Naive thymus-derived CD4-positive, alpha-beta T cell (primary cell): ENCODE measurements at regions not wholly inside any gene's neighbourhood (a gene's known extent, or its start where the extent isn't known, plus 50 kb on each side); places are given as distances from the start of the nearest gene placed in this dataset.

ENCODE experiments used
- ATAC-seq: fragments of 150-1000 bp; cut with Tn5 transposase; 2 replicates; pipeline ENCODE4 v1.10.0; 2021; ENCODE audit warnings: mild to moderate bottlenecking, moderate library complexity
- CTCF ChIA-PET: fragments of 350-600 bp; sonication (Branson Sonifier 250); formaldehyde crosslinking; loops from one replicate; lab custom pipeline; 2021; ENCODE audit warnings: antibody characterized with exemption; lab: Charles Lee
- POLR2A ChIA-PET: fragments of 350-600 bp; sonication (Branson Sonifier 250); formaldehyde crosslinking; loops from one replicate; lab custom pipeline; 2021; ENCODE audit warnings: antibody characterized with exemption, inconsistent platforms; lab: Charles Lee
- DNase-seq, 9 donors: peaks; one replicate each; pipeline versions ENCODE4 v3.0.0 to v3.0.0-alpha.2; 2020 to 2022; ENCODE audit warnings: mixed read lengths in 1 of 9
- H3K27ac ChIP-seq: one replicate; pipeline ENCODE4 v1.7.0; 2013; ENCODE audit warnings: mild to moderate bottlenecking, low read depth, low read length, moderate library complexity
- H3K27me3 ChIP-seq, 2 donors: one replicate each; pipeline ENCODE4 v1.7.0; 2013; ENCODE audit warnings: low read length in 2 of 2, mild to moderate bottlenecking in 2 of 2, moderate library complexity in 2 of 2; ENCODE audit not compliant: control insufficient read depth in 2 of 2, insufficient read depth in 2 of 2
- H3K36me3 ChIP-seq, 3 experiments: 1 replicate in 2 of 3; 2 replicates in 1 of 3; pipeline ENCODE4 v1.7.0; 2013; ENCODE audit warnings: low read length in 3 of 3, mild to moderate bottlenecking in 3 of 3, moderate library complexity in 1 of 3; ENCODE audit not compliant: insufficient read depth in 3 of 3, control insufficient read depth in 2 of 3
- H3K4me1 ChIP-seq, 2 donors: one replicate each; pipeline ENCODE4 v1.7.0; 2013; ENCODE audit warnings: low read length in 2 of 2, mild to moderate bottlenecking in 2 of 2, moderate library complexity in 1 of 2; ENCODE audit not compliant: control insufficient read depth in 2 of 2, insufficient read depth in 2 of 2
- H3K4me3 ChIP-seq: 2 replicates; pipeline ENCODE4 v1.7.0; 2013; ENCODE audit warnings: mild to moderate bottlenecking, low read length
- H3K9me3 ChIP-seq, 3 experiments: 1 replicate in 2 of 3; 2 replicates in 1 of 3; pipeline ENCODE4 v1.7.0; 2013; ENCODE audit warnings: low read length in 3 of 3; ENCODE audit not compliant: control insufficient read depth in 2 of 3
- H3K27ac Mint-ChIP-seq, 9 donors: one replicate each; pipeline ENCODE4 v1.8.0; 2020 to 2022; ENCODE audit warnings: mixed read lengths in 9 of 9, mild to moderate bottlenecking in 8 of 9, moderate library complexity in 5 of 9, inconsistent platforms in 2 of 9
- H3K27me3 Mint-ChIP-seq, 5 donors: one replicate each; pipeline ENCODE4 v1.8.0; 2021 to 2022; ENCODE audit warnings: mixed read lengths in 5 of 5, mild to moderate bottlenecking in 1 of 5
- H3K36me3 Mint-ChIP-seq, 5 donors: one replicate each; pipeline ENCODE4 v1.8.0; 2020 to 2022; ENCODE audit warnings: mixed read lengths in 5 of 5, mild to moderate bottlenecking in 3 of 5, inconsistent platforms in 1 of 5
- H3K4me1 Mint-ChIP-seq, 7 donors: one replicate each; pipeline ENCODE4 v1.8.0; 2020 to 2022; ENCODE audit warnings: mixed read lengths in 7 of 7, mild to moderate bottlenecking in 3 of 7, inconsistent platforms in 1 of 7
- H3K4me3 Mint-ChIP-seq, 10 donors: one replicate each; pipeline ENCODE4 v1.8.0; 2020 to 2022; ENCODE audit warnings: mild to moderate bottlenecking in 10 of 10, mixed read lengths in 10 of 10, moderate library complexity in 6 of 10, inconsistent platforms in 2 of 10
- H3K9me3 Mint-ChIP-seq, 11 donors: one replicate each; pipeline ENCODE4 v1.8.0; 2020 to 2022; ENCODE audit warnings: mixed read lengths in 11 of 11, mild to moderate bottlenecking in 4 of 11, inconsistent platforms in 1 of 11, moderate library complexity in 1 of 11
- intact Hi-C, 2 donors: fragments of 100-400 bp; cut with micrococcal nuclease; formaldehyde crosslinking; loops; one replicate each; pipeline ENCODE4 v1.15.1; 2023

GRCh38 chr17:71664861-71665260 is 456.0 kb upstream of the SOX9 start:
- CTCF ChIA-PET: no interaction called here
- H3K4me1 Mint-ChIP-seq: no peaks in the 10 kb centered on the region

GRCh38 chr17:71666047-71666446 is 454.8 kb upstream of the SOX9 start:
- Mint-ChIP-seq H3K4me3 (no peak overlapping the region), H3K36me3 (no peaks in the 10 kb centered on the region), H3K27ac (no peak overlapping the region), H3K4me1 (no peaks in the 10 kb centered on the region), H3K27me3 (no peaks in the 10 kb centered on the region), H3K9me3 (peaks cover 2 to 14% (median 8%) of the 10 kb centered on the region in 11 donors)
- Histone ChIP-seq H3K27me3 (no peaks in the 10 kb centered on the region), H3K4me3 (no peak overlapping the region), H3K27ac (no peak overlapping the region), H3K9me3 (no peaks in the 10 kb centered on the region), H3K4me1 (no peaks in the 10 kb centered on the region), H3K36me3 (no peaks in the 10 kb centered on the region)
- DNase-seq: no peak
- CTCF ChIA-PET: interaction anchor here (0.6 kb wide), 1 partner anchor 185 kb away, joined by 3 read pairs; no protein-coding TSS in a partner anchor
- intact Hi-C loops: no loop called here
- no peak for ATAC-seq
- POLR2A ChIA-PET: no interaction called here

More at GRCh38 chr17:71664861-71665260, 456.0 kb upstream of the SOX9 start:
- no peaks in the 10 kb centered on the region for H3K9me3 ChIP-seq
- no peaks in the 10 kb centered on the region for H3K27me3 Mint-ChIP-seq
- no peaks in the 10 kb centered on the region for H3K36me3 Mint-ChIP-seq
- intact Hi-C loops: no loop called here
- no peak for ATAC-seq
- H3K27ac Mint-ChIP-seq: no peak overlapping the region
- no peak overlapping the region for H3K27ac ChIP-seq
- H3K27me3 ChIP-seq: no peaks in the 10 kb centered on the region
- H3K4me1 ChIP-seq: no peaks in the 10 kb centered on the region
- no peaks in the 10 kb centered on the region for H3K36me3 ChIP-seq
- DNase-seq: no peak
- no peak overlapping the region for H3K4me3 ChIP-seq
- H3K9me3 Mint-ChIP-seq: peaks cover 0 to 14% (median 6%) of the 10 kb centered on the region in 11 donors
- POLR2A ChIA-PET: no interaction called here
- H3K4me3 Mint-ChIP-seq: no peak overlapping the region

DNA sequence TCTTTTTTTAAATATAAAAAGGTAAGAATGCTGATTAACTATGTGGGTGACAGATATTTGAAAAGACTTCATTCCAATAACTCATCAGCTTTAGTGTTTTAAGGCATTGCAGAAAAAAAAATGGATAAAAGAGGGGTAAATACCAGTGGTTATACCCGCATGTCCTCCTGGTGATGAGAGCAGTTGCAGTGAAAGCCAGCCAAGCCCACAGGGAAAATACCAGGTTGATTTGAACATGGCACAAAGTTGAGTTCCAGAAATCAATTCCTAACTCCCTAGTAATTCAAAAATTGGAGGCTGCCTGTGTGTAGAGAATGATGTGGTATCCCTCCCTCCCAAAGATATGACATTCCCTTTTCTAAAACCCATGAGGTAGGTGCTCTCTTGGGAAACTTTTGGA is 453.2 kb upstream of the SOX9 start:
- H3K27me3 Mint-ChIP-seq: no peaks in the 10 kb centered on the region
- no peaks in the 10 kb centered on the region for H3K36me3 Mint-ChIP-seq
- Histone ChIP-seq H3K4me3 (no peak overlapping the region), H3K4me1 (no peaks in the 10 kb centered on the region), H3K27ac (no peak overlapping the region), H3K9me3 (no peaks in the 10 kb centered on the region), H3K27me3 (no peaks in the 10 kb centered on the region), H3K36me3 (no peaks in the 10 kb centered on the region)
- H3K4me1 Mint-ChIP-seq: no peaks in the 10 kb centered on the region
- DNase-seq (no peak), ATAC-seq (no peak)
- ChIA-PET CTCF (no interaction called here), POLR2A (no interaction called here)
- no peak overlapping the region for H3K4me3 Mint-ChIP-seq
- intact Hi-C loops: no loop called here
- no peak overlapping the region for H3K27ac Mint-ChIP-seq
- peaks cover 2 to 18% (median 9%) of the 10 kb centered on the region in 11 donors for H3K9me3 Mint-ChIP-seq

- H3K27ac Mint-ChIP-seq: no peak overlapping the region
- H3K36me3 ChIP-seq: no peaks in the 10 kb centered on the region
Observed at GRCh38 chr17:71668807-71669206, 452.0 kb upstream of the SOX9 start.

GRCh38 chr17:71677439-71677838 is 443.4 kb upstream of the SOX9 start:
- DNase-seq (no peak), ATAC-seq (no peak)
- Mint-ChIP-seq H3K36me3 (no peaks in the 10 kb centered on the region), H3K27me3 (no peaks in the 10 kb centered on the region), H3K27ac (no peak overlapping the region), H3K4me3 (no peak overlapping the region), H3K4me1 (no peaks in the 10 kb centered on the region), H3K9me3 (peaks cover 0 to 22% (median 7%) of the 10 kb centered on the region in 11 donors)
- Histone ChIP-seq H3K9me3 (peaks cover 0 to 4% (median 0%) of the 10 kb centered on the region in 3 experiments), H3K27me3 (no peaks in the 10 kb centered on the region), H3K36me3 (no peaks in the 10 kb centered on the region), H3K27ac (no peak overlapping the region), H3K4me1 (no peaks in the 10 kb centered on the region), H3K4me3 (no peak overlapping the region)
- CTCF ChIA-PET: no interaction called here
- POLR2A ChIA-PET: no interaction called here
- intact Hi-C loops: no loop called here

More at GRCh38 chr17:71668807-71669206, 452.0 kb upstream of the SOX9 start:
- Histone ChIP-seq H3K4me3 (no peak overlapping the region), H3K4me1 (no peaks in the 10 kb centered on the region), H3K9me3 (no peaks in the 10 kb centered on the region), H3K27me3 (no peaks in the 10 kb centered on the region), H3K27ac (no peak overlapping the region)
- Mint-ChIP-seq H3K4me3 (no peak overlapping the region), H3K9me3 (peaks cover 2 to 18% (median 8%) of the 10 kb centered on the region in 11 donors), H3K4me1 (no peaks in the 10 kb centered on the region), H3K27me3 (no peaks in the 10 kb centered on the region), H3K36me3 (no peaks in the 10 kb centered on the region)
- DNase-seq (no peak), ATAC-seq (no peak)
- ChIA-PET CTCF (no interaction called here), POLR2A (no interaction called here)
- intact Hi-C loops: no loop called here

- H3K27ac Mint-ChIP-seq: no peak overlapping the region
- POLR2A ChIA-PET: interaction anchor here (0.6 kb wide), 1 partner anchor 8 kb away, joined by 3 read pairs; no protein-coding TSS in a partner anchor
- H3K27me3 Mint-ChIP-seq: no peaks in the 10 kb centered on the region
Observed at GRCh38 chr17:71679832-71680231, 441.0 kb upstream of the SOX9 start.

GRCh38 chr17:71681427-71682173 is 439.2 kb upstream of the SOX9 start:
- ChIA-PET POLR2A (no interaction called here), CTCF (no interaction called here)
- no peaks in the 10 kb centered on the region for H3K36me3 Mint-ChIP-seq
- ATAC-seq (no peak), DNase-seq (no peak)
- Histone ChIP-seq H3K9me3 (no peaks in the 10 kb centered on the region), H3K36me3 (no peaks in the 10 kb centered on the region), H3K4me3 (no peak overlapping the region), H3K4me1 (no peaks in the 10 kb centered on the region), H3K27me3 (no peaks in the 10 kb centered on the region), H3K27ac (no peak overlapping the region)
- H3K27ac Mint-ChIP-seq: no peak overlapping the region
- no peak overlapping the region for H3K4me3 Mint-ChIP-seq
- H3K27me3 Mint-ChIP-seq: no peaks in the 10 kb centered on the region
- intact Hi-C loops: no loop called here
- no peaks in the 10 kb centered on the region for H3K4me1 Mint-ChIP-seq
- H3K9me3 Mint-ChIP-seq: peaks cover 0 to 27% (median 10%) of the 10 kb centered on the region in 11 donors

More at GRCh38 chr17:71679832-71680231, 441.0 kb upstream of the SOX9 start:
- no peaks in the 10 kb centered on the region for H3K4me1 Mint-ChIP-seq
- Histone ChIP-seq H3K9me3 (peaks cover 0 to 4% (median 0%) of the 10 kb centered on the region in 3 experiments), H3K27me3 (no peaks in the 10 kb centered on the region), H3K4me1 (no peaks in the 10 kb centered on the region), H3K4me3 (no peak overlapping the region), H3K36me3 (no peaks in the 10 kb centered on the region), H3K27ac (no peak overlapping the region)
- DNase-seq: no peak
- no peak for ATAC-seq
- CTCF ChIA-PET: no interaction called here
- H3K4me3 Mint-ChIP-seq: no peak overlapping the region
- peaks cover 0 to 30% (median 10%) of the 10 kb centered on the region in 11 donors for H3K9me3 Mint-ChIP-seq
- H3K36me3 Mint-ChIP-seq: no peaks in the 10 kb centered on the region
- intact Hi-C loops: no loop called here
